Occipital lobe (tissue), 1 donor: ENCODE measurements at regions not wholly inside any gene's neighbourhood (a gene's known extent, or its start where the extent isn't known, plus 50 kb on each side); places are given as distances from the start of the nearest gene placed in this dataset.
"Not testable (repeated sequence)": the region's sequence is repeated elsewhere in the genome, so short reads cannot be mapped to it uniquely, and the experiment has no call there.

Experiments
- DNase-seq: peaks from one replicate; lab custom pipeline; 2025; lab: John Stamatoyannopoulos, UW

- not testable (repeated sequence) for DNase-seq
These were observed 187.9 kb upstream of the TOM1L1 start for GRCh38 chr17:54712798-54713197.

GRCh38 chr17:54718286-54718685 lies 182.4 kb upstream of the TOM1L1 start:
- DNase-seq: no peak

DNA sequence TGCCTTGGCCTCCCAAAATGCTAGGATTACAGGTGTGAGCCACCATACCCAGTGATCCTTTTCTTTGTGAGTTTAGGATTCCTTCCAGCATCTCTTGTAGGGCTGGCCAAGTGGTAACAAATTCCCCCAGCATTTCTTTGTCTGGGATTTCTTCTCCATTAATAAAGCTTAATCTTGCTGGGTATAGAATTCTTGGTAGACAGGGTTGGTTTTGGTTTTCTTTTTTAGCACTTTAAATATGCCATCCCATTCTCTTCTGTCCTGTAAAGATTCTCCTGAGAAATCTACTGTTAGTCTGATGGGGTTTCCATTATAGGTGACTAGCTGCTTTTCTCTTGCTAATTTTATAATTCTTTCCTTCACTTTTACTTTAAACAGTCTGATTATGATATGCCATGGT lies 173.0 kb upstream of the TOM1L1 start:
- DNase-seq: no peak

GRCh38 chr17:54736573-54736972 lies 164.1 kb upstream of the TOM1L1 start:
- no peak for DNase-seq

- DNase-seq: no peak
These were observed 162.2 kb upstream of the TOM1L1 start for GRCh38 chr17:54738496-54738895.

DNA sequence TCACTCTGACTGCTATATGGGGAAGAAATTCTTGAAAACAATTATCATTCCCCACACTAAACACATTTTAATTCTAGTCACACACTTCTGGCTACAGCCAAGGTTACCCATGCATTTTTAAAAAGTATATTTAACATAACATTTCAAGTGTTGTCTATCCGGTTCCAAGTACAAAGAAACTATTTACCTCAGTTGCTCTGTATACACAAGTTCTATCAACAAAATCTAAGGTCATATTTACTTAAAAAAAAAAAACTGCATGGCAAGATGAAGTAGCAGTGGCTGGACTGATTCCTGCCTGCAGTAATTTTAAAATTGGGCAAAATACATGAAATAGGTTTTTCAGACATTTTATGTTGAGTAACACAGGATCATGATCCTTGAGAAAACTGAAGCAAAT lies 155.9 kb upstream of the TOM1L1 start:
- no peak for DNase-seq

DNA sequence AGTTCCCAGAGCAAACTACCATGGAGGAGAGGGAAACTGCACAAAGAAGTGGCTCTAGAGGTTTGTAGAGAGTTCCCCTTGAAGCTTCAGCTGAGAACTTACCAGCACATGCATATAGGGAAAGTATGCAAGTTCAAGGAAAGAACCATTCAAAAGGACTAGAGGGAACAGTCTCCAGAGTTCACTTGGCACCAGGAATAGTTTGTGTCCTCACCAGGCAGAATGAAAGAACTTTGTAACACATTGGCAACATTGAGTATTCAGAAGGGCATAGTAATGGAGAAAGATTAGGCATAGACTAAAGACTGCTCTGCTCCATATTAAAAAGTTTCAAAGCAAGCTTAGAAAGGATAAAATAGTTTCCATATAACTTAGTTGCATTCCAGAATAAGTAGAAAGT lies 155.4 kb upstream of the TOM1L1 start:
- no peak for DNase-seq

DNA sequence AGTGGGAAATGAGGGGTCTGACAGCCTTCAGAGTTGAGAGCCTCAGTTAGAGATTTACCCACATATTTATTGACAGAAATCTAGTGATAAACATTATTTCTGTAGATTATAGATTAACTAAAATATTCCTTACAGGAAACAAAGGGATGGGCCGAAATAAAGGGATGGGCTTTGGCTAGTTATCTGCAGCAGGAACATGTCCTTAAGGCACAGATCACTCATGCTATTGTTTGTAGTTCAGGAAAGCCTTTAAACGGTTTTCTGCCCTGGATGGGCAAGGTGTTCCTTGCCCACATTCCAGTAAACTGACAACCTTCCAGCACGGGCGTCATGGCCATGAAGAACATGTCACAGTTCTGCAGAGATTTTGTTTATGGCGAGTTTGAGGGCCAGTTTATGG lies 154.8 kb upstream of the TOM1L1 start:
- DNase-seq: no peak

DNA sequence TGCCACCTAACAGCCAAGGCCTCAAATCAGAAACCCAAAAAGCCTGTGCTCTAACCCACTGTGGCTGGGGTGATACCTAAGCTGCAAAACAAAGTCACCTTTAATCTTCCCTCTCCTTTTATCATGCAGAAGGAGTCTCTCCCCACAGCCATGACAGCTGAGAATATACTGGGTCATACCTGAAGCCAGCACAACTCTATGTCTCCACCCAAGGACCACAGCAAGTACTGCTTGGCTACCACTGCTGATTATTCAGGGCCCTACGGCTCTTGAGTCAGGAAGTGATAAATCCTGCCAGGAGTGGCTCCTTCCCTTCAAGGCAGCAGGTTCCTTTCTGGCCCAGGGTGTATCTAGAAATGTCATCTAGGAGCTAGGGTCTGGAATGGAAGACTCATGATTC lies 151.5 kb upstream of the TOM1L1 start:
- no peak for DNase-seq

DNA sequence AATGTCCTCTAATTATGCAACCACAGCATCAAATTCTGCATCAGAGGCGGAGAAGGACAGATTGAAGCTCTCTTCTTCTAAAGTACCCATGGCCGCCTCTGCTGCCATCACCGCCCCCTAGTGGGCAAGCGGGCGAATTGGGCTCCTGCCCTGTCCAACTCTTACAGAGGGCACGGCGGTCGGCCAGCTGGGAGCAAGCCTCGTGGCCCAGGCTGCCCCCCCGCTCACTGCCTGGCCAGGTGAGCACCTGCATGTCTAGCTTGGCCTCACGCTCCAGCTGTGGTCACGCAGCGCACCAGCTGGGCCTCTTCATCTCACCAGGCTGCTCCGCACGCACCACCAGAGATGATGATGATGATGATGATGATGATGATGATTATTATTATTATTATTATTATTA lies 146.1 kb upstream of the TOM1L1 start:
- no peak for DNase-seq

- DNase-seq: no peak
These were observed 139.8 kb upstream of the TOM1L1 start for GRCh38 chr17:54760836-54761235.

GRCh38 chr17:54770836-54771235 lies 129.8 kb upstream of the TOM1L1 start:
- DNase-seq: no peak

GRCh38 chr17:54771409-54771915 lies 129.2 kb upstream of the TOM1L1 start:
- DNase-seq: no peak

DNA sequence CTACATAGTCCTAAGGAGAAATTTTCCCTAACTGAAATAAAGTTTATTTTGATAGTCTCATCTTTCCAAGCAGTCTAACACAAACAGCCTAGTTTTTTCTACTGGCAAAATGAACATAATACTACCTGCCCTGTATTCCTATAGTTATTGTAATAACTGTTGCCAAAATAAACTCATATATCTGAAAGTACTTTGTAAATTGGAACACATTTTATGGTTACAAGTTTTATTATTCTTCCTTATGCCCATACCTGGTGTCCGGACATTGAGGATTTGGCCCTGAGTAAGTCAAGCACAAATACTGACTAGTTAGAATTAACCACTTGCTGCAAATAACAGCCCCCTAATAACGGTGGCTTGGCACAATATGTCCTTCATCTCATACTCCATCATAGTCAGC lies 120.4 kb upstream of the TOM1L1 start:
- no peak for DNase-seq

- no peak for DNase-seq
These were observed 119.3 kb upstream of the TOM1L1 start for GRCh38 chr17:54781389-54781788.

DNA sequence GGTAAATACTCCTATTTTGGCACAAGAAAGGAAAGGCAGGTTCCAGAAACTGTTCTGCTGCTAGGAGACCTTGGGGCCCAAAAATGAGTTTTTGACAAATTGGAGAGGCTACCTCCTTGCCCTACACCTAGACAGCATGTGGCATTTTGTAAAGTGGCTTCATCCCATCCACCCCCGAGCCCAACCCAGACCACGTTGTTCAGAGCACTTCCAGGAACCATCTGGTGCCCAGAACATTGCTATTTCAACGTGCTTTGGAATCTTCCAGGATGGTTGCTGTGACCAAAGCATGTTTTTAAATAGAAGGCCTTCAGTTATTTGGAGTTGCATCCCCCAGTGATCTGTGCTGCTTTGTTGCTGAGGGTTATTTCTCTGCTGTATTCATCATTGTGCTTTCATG lies 116.3 kb upstream of the TOM1L1 start:
- DNase-seq: no peak

GRCh38 chr17:54785643-54786268 lies 114.9 kb upstream of the TOM1L1 start:
- DNase-seq: no peak

DNA sequence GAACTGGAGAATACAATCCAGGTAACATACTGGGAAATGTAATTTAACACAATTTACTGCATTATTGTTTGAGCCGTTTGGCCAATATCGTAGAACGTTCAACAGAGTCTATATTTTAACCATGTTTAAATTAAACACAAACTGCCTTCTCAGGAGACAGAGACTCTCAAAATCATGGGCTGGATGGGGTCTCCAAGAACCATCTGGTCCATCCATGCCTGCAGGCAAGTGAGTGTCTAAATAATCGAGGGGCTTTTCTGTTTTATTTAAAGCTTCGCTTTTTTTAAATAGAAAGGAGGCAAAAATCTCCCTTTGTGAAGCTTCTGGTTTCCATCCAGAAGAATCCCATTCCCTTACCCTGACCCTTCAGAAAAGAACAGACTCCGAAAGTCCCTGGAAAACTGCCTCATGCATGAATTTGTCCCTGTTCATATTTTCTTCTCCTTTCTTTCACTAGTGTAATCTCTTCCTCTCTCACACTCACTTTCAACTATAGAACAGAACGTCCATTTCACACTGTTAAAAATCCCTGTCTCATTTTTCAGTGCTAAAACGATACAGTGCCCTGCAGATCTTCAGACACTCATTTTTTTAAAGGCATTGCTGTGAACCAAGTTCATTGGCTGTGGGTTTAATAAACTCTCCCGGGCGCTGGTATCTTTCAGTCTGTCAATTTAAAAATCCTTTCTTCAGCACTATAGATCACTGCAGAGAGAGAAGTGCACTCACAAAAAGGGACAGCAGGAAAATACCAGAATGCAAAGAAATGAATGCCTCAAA lies 111.4 kb upstream of the TOM1L1 start:
- no peak for DNase-seq

GRCh38 chr17:54793271-54793670 lies 107.4 kb upstream of the TOM1L1 start:
- DNase-seq: no peak

DNA sequence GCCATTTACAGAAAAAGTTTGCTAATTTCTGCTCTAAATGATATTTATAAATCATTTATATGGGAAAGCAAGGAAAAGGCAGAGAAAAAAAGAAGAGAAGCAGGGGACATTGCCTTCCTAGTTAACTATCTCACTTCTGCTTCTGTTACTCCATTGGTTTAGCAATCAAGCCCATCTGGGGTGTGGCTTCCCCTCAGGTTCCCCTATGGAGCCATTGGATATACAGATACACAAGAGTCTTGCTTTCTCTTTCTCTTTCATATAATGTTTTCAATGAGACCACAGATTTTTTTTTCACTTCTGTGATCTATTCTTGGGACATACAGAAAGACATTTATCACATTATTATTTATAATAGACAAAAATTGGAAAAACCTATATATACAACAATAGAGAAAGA lies 105.6 kb upstream of the TOM1L1 start:
- no peak for DNase-seq

DNA sequence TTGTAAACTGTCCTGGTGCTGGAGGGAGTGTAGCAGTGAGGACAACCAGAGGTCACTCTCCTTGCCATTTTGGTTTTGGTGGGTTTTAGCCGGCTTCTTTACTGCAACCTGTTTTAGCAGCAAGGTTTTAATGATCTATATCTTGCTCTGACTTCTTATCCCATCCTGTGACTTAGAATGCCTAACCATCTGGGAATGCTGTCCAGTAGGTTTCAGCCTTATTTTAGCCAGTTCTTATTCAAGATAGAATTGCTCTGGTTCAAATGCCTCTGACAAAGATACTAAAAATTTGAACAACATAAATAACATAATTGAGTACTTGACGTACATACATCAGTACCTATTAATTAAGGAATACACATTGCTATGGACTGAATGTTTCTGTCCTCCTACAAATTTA lies 93.3 kb upstream of the TOM1L1 start:
- DNase-seq: no peak

GRCh38 chr17:54813896-54814295 lies 86.8 kb upstream of the TOM1L1 start:
- no peak for DNase-seq

DNA sequence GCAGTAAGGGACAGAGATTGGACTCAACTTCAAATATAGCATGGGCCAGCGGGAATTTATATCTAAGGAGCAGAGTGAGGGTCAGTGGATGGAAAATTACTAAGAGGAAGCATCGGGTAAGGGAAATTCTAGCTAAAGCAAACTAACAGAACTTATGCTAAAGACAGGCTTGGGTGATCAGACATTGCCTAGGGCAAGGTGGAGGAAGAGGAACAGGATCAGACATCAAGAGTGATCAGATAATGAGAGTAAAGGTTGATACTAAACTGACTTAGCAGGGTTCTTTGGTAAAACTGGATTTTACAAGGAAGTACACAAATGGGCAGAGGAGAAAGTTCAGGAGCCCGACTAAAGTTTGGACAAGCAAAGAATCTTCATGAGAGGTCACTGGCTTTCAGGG lies 86.3 kb upstream of the TOM1L1 start:
- DNase-seq: no peak
